ENCODE measurements at regions not wholly inside any gene's neighbourhood (a gene's known extent, or its start where the extent isn't known, plus 50 kb on each side); places are given as distances from the start of the nearest gene placed in this dataset.
"Not testable (repeated sequence)": the region's sequence is repeated elsewhere in the genome, so short reads cannot be mapped to it uniquely, and the experiment has no call there.

- peaks cover 0 to 6% (median 0%) of the 10 kb centered on the region in 11 experiments; a peak in 5 of 22 replicates for H3K36me3 ChIP-seq
- H3K9me3 ChIP-seq (replicated peaks in 1 of 11) = peaks cover 9 to 71% (median 66%) of the 10 kb centered on the region in 11 experiments
- no peak overlapping the region for H3K27ac ChIP-seq
- H3K9ac ChIP-seq = no peak overlapping the region
- no peaks in the 10 kb centered on the region for H4K20me1 ChIP-seq
- H3K4me2 ChIP-seq = no peak overlapping the region
- H3K27me3 ChIP-seq = no peaks in the 10 kb centered on the region
- peaks cover 4 to 36% (median 24%) of the 10 kb centered on the region in 10 experiments; a peak in 17 of 20 replicates for H3K4me1 ChIP-seq
- H3K4me3 ChIP-seq = no peak overlapping the region
- TF ChIP-seq Cebpa-rat (IDR thresholded peaks at IDR 0.05) = no peak
Measured at GRCh38 chr5:158594595-158595242, 505.0 kb downstream of the EBF1 start.

- H3K4me3 ChIP-seq = no peak overlapping the region
- H3K27ac ChIP-seq = no peak overlapping the region
- no peaks in the 10 kb centered on the region for H4K20me1 ChIP-seq
- no peak overlapping the region for H3K9ac ChIP-seq
- no peak overlapping the region for H3K4me2 ChIP-seq
- no peak for TF ChIP-seq Cebpa-rat (IDR thresholded peaks at IDR 0.05)
- H3K36me3 ChIP-seq = peaks cover 0 to 6% (median 0%) of the 10 kb centered on the region in 11 experiments; a peak in 5 of 22 replicates
- peaks cover 9 to 38% (median 32%) of the 10 kb centered on the region in 10 experiments; a peak in 18 of 20 replicates for H3K4me1 ChIP-seq
- peaks cover 9 to 63% (median 60%) of the 10 kb centered on the region in 11 experiments for H3K9me3 ChIP-seq (replicated peaks in 1 of 11)
- H3K27me3 ChIP-seq = no peaks in the 10 kb centered on the region
Measured at GRCh38 chr5:158593925-158594324, 505.8 kb downstream of the EBF1 start.

- Histone ChIP-seq H3K27ac (no peak overlapping the region), H3K36me3 (peaks cover 0 to 2% (median 0%) of the 10 kb centered on the region in 11 experiments; a peak in 3 of 22 replicates), H3K4me3 (no peak overlapping the region), H4K20me1 (no peaks in the 10 kb centered on the region), H3K27me3 (no peaks in the 10 kb centered on the region), H3K9ac (no peak overlapping the region), H3K4me1 (peaks cover 9 to 51% (median 40%) of the 10 kb centered on the region in 10 experiments; a peak in 18 of 20 replicates), H3K9me3 (replicated peaks in 1 of 11) (peaks cover 11 to 53% (median 48%) of the 10 kb centered on the region in 11 experiments), H3K4me2 (peak overlapping the region in 8 of 11 experiments; percentile 60 to 94 (median 80); a peak in 13 of 22 replicates)
- TF ChIP-seq Cebpa-rat (IDR thresholded peaks at IDR 0.05) = no peak
Measured at GRCh38 chr5:158591301-158591863, 508.3 kb downstream of the EBF1 start.

GRCh38 chr5:158590746-158591300 lies 508.9 kb downstream of the EBF1 start:
- no peak overlapping the region for H3K4me3 ChIP-seq
- no peak overlapping the region for H3K9ac ChIP-seq
- peaks cover 0 to 8% (median 0%) of the 10 kb centered on the region in 11 experiments; a peak in 4 of 22 replicates for H3K36me3 ChIP-seq
- H3K4me1 ChIP-seq = peaks cover 9 to 53% (median 40%) of the 10 kb centered on the region in 10 experiments; a peak in 18 of 20 replicates
- H3K4me2 ChIP-seq = peak overlapping the region in 9 of 11 experiments; percentile 44 to 94 (median 76); a peak in 18 of 22 replicates
- no peaks in the 10 kb centered on the region for H4K20me1 ChIP-seq
- peaks cover 17 to 53% (median 48%) of the 10 kb centered on the region in 11 experiments for H3K9me3 ChIP-seq (replicated peaks in 1 of 11)
- no peak overlapping the region for H3K27ac ChIP-seq
- TF ChIP-seq Cebpa-rat (IDR thresholded peaks at IDR 0.05) = no peak
- no peaks in the 10 kb centered on the region for H3K27me3 ChIP-seq

- Histone ChIP-seq H3K4me3 (peak overlapping the region in 2 of 10 experiments; percentile 20; a peak in 1 of 20 replicates), H3K27ac (peak overlapping the region in 1 of 11 experiments; percentile 7; a peak in 1 of 22 replicates), H3K27me3 (no peaks in the 10 kb centered on the region), H3K9me3 (replicated peaks in 1 of 11) (peaks cover 26 to 55% (median 48%) of the 10 kb centered on the region in 11 experiments), H4K20me1 (no peaks in the 10 kb centered on the region), H3K36me3 (peaks cover 0 to 14% (median 0%) of the 10 kb centered on the region in 11 experiments; a peak in 4 of 22 replicates), H3K4me1 (peaks cover 9 to 53% (median 40%) of the 10 kb centered on the region in 10 experiments; a peak in 18 of 20 replicates), H3K9ac (peak overlapping the region in 2 of 11 experiments; percentile 20 to 52; a peak in 4 of 22 replicates), H3K4me2 (peak overlapping the region; percentile 16 to 94 (median 74); a peak in 21 of 22 replicates)
- TF ChIP-seq Cebpa-rat (IDR thresholded peaks at IDR 0.05) = no peak
Measured at GRCh38 chr5:158589939-158590338, 509.8 kb downstream of the EBF1 start.

- H3K4me3 ChIP-seq = no peak overlapping the region
- peaks cover 0 to 14% (median 0%) of the 10 kb centered on the region in 11 experiments; a peak in 4 of 22 replicates for H3K36me3 ChIP-seq
- H3K9me3 ChIP-seq (replicated peaks in 1 of 11) = peaks cover 35 to 52% (median 48%) of the 10 kb centered on the region in 11 experiments
- no peak overlapping the region for H3K27ac ChIP-seq
- peaks cover 9 to 53% (median 40%) of the 10 kb centered on the region in 10 experiments; a peak in 18 of 20 replicates for H3K4me1 ChIP-seq
- peak overlapping the region in 1 of 11 experiments; percentile 52; a peak in 1 of 22 replicates for H3K9ac ChIP-seq
- no peaks in the 10 kb centered on the region for H3K27me3 ChIP-seq
- TF ChIP-seq Cebpa-rat (IDR thresholded peaks at IDR 0.05) = no peak
- H3K4me2 ChIP-seq = peak overlapping the region in 8 of 11 experiments; percentile 4 to 94 (median 78); a peak in 14 of 22 replicates
- no peaks in the 10 kb centered on the region for H4K20me1 ChIP-seq
Measured at GRCh38 chr5:158588617-158589016, 511.1 kb downstream of the EBF1 start.

GRCh38 chr5:158586054-158586453 lies 513.7 kb downstream of the EBF1 start:
- H3K27ac ChIP-seq = no peak overlapping the region
- H3K27me3 ChIP-seq = no peaks in the 10 kb centered on the region
- TF ChIP-seq Cebpa-rat (IDR thresholded peaks at IDR 0.05) = no peak
- peaks cover 50 to 66% (median 62%) of the 10 kb centered on the region in 11 experiments for H3K9me3 ChIP-seq (replicated peaks in 1 of 11)
- peaks cover 9 to 42% (median 29%) of the 10 kb centered on the region in 10 experiments; a peak in 18 of 20 replicates for H3K4me1 ChIP-seq
- H3K36me3 ChIP-seq = peaks cover 0 to 14% (median 0%) of the 10 kb centered on the region in 11 experiments; a peak in 3 of 22 replicates
- no peak overlapping the region for H3K4me3 ChIP-seq
- H3K4me2 ChIP-seq = no peak overlapping the region
- H3K9ac ChIP-seq = no peak overlapping the region
- H4K20me1 ChIP-seq = no peaks in the 10 kb centered on the region

GRCh38 chr5:158582669-158583068 lies 517.0 kb downstream of the EBF1 start:
- Histone ChIP-seq H3K9me3 (replicated peaks in 1 of 11) (peaks cover 82 to 98% (median 94%) of the 10 kb centered on the region in 11 experiments), H3K36me3 (peaks cover 0 to 14% (median 0%) of the 10 kb centered on the region in 11 experiments; a peak in 5 of 22 replicates), H3K4me1 (peaks cover 0 to 13% (median 0%) of the 10 kb centered on the region in 10 experiments; a peak in 3 of 20 replicates)
- not testable (repeated sequence) for H3K4me2 ChIP-seq, H3K27me3 ChIP-seq, H3K9ac ChIP-seq, H3K27ac ChIP-seq, H3K4me3 ChIP-seq, H4K20me1 ChIP-seq
